Stimulated activated CD8-positive, alpha-beta memory T cell treated with anti-CD3 and anti-CD28 coated beads, Interleukin-4, amount 100 ng/mL, for 48 hours (primary cell): ENCODE measurements at regions not wholly inside any gene's neighbourhood (a gene's known extent, or its start where the extent isn't known, plus 50 kb on each side); places are given as distances from the start of the nearest gene placed in this dataset.
A peak's percentile ranks its signal among the peaks of the same experiment; 100 is the strongest.
"Not testable (repeated sequence)": the region's sequence is repeated elsewhere in the genome, so short reads cannot be mapped to it uniquely, and the experiment has no call there.

Experiments used
- DNase-seq: peaks from one replicate; pipeline ENCODE4 v3.0.0-alpha.2; 2020

DNA sequence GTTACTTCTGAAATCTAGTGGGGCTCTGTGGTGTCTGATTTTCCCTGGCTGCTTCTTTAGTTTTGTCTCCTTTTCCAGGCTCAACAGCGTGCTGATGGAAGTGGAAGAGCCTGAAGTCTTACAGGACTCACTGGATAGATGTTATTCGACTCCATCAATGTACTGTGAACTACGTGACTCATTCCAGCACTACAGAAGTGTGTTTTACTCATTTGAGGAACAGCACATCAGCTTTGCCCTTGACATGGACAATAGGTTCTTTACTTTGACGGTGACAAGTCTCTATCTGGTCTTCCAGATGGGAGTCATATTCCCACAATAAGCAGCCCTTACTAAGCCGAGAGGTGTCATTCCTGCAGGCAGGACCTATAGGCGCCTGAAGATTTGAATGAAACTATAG, 51.1 kb downstream of the NBPF8 start:
- DNase-seq, result not testable (repeated sequence)

DNA sequence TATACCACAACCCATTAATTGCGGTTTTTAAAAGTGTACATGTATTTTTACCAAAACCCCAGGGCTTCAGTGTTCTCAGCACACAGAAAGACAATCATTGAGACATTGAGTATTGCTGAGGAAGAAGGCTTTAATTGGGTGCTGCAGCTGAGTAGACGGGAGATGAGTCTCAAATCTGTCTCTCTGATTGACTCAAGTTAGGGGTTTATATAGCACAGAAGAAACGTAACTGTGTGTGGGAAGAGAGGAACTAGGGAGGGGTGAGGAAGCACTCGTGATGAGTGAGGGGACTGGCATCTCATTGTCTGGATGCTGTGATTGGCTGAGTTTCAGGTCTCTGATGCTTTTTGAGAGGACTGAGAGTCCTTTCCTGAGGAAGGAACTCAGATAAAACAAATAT, 62.8 kb downstream of the NBPF8 start:
- not testable (repeated sequence) for DNase-seq

DNA sequence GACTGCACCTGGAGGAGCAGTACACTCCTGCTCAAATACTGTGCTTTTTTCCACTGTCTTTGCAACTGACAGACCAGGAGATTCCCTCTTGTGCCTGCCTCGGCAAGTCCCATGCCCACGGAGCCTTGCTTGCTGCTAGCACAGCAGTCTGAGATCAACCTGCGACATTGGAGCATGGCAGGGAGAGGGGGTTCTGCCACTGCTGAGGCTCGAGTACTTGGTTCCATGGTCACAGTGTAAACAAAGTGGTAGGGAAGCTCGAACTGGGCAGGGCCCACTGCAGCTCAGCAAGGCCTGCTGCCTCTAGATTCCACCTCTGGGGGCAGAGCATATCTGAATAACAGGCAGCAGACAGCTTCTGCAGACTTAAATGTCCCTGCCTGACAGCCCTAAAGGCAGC, 63.6 kb downstream of the NBPF8 start:
- not testable (repeated sequence) for DNase-seq

DNA sequence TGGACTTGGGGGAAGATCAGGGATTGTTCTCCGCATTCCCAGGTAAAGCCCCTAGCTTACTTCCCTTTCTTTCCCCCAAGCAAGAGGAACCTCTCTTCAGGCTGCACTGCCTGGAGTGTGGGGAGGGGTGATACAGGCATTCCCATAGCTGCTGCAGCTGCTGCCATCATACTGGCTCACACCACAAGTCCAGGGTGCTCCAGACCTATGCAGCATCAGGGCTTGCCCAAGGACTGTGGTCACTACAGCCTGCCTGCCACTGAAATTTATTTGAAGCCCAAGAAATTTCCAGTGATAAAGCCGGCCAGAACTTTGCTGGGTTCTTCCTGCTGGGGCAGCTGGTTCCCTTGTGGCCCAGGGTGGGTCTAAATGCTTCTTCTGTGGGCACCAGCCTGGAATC, 72.7 kb downstream of the NBPF8 start:
- DNase-seq, result not testable (repeated sequence)

DNA sequence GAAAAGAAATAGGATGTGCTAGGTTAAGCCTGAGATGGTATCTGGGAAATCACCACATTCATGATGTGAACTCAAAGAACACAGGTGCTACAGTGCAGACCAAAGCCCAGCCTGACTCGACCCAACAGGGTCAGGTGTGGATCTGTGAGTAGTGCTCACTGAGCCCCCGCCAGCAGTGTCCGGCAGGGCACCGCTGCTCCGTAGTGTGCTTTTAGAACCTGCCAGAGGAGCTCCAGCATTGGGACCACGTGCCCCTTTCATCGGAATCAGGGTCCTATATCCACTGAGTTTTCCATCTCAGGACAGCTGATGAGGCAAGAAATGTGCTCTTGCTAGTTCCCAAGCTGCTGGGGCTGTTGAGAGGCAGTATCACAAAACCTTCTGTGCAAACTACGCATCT, 74.4 kb downstream of the NBPF8 start:
- not testable (repeated sequence) for DNase-seq

DNA sequence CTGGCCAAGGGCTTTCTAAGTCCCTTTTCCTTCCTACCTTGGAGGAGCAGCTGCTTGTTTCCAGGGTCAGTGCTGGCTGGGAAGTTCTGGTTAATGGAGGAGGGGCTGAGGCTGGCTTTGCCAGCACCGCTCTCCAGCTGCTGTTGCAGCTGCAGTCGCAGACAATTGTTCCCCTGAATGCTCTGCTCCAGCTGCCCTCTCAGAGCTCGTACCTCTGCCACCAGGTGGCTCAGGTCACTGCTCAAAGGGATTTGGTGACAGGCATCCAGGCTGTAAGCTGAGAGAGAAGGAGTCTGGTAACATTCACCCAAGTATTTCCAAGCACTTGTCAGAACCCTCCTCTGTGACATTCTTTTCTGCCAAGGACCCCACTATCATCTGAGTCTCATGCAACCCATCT, 82.3 kb downstream of the NBPF8 start:
- not testable (repeated sequence) for DNase-seq

DNA sequence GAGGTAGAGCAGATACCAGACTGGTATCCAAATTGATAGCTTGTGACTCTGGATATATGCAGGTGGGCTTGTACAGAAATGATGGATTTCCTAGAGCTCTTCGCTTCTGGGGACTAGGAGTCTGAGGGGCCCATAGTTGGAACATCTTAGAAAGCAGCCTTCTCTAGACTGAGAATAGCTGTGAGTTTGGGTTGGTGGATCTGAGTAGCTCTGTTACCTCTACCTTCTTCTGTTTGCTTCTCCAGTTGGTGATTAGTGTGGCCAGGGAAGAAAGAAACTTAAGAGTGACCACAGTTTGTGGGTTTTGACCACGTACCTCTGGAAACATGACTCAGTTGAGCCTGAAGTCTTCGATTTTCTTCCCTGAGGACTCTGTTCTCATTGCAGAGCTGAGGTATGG, 88.4 kb downstream of the NBPF8 start:
- DNase-seq, result not testable (repeated sequence)

DNA sequence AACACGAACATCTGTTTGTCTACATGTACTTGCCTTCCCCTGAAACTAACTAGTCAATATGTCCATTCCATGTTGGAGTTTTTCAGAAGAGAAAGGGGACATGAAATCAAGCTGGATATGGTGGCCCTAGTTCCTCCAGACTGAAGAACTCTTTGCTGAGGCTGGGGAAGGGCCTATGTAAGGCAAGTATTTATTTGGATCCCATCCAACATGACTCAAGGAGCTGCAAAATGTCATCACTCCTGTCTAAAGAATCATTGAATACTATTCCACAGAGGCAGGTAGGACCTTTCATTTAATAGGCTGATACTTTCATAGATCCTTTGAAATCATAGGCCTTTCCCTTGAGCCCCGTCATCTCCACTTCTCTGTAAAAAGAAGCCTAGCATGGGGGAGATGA, 91.5 kb downstream of the NBPF8 start:
- not testable (repeated sequence) for DNase-seq

DNA sequence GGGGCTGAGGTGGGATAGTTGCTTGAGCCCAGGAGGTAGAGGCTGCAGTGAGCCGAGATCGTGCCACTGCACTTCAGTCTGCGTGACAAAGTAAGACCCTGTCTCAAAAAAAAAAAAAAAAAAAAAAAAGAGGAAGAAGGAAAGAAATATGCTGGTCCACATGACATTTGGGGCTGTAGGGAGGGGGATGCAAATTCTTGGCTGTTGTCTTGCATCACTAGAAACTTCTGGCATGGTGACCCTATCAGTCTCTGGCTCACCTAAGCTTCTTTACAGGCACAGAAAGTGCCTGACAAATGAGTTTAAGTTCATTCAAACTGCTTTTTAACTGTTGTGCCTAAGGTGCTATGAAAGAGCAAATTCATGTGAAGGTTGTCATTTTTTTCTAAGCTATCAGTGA, 93.5 kb downstream of the NBPF8 start:
- DNase-seq, result not testable (repeated sequence)

DNA sequence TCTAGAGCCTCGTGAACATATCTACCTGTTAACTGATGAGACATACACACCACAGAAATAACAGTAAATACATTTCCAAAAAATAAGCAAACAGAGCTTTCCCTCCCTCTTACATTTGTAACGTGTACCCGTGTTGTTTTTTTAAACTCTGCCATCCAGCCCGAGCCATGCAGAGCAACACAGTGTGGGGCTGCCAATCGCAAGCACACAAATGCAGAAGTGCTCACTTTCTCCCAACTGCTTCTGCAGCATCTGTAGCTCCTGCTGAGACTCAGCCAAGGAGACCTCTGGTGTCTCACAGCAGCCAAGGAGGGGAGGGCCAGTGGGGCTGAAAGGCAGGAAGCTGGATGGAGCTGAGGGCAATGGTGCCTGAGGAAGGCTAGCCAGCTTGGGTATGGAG, 94.4 kb downstream of the NBPF8 start:
- DNase-seq, result not testable (repeated sequence)

DNA sequence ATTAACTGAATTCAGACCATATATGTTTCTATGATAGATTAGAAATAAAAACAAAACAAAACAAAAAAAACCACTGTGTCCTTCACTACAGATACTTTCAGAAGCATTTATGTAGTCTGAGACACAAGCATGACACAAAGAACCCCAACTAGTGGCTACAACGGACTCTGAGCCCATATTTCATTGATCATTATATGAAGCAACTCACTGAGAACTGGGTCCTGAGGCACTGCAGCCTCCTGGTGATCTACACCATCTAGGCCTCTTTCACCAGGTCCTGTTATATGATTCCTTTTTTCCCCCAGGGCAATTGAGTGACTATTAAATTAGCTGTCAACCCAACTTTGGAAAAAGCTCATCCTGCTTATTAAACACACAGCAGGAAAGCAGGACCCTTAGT, 98.3 kb downstream of the NBPF8 start:
- not testable (repeated sequence) for DNase-seq

DNA sequence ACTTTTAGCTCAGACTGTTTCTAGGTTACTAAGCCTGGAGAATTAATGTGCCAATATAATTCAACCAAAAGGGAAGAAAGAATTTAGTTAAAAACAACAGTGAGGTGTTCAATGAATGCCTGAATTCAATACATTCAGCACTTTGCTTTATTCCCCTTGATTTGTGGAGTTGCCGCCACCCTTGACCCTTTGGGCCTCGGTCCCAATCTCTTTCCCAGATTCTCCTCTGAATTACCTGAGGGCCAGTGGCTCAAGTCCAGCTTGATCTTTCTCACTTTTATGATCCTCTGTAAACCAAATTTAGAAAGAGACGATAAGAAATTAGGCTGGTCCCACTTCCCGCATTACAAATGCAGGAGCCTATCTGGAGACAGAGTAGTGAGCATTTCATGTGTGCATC, 98.7 kb downstream of the NBPF8 start:
- not testable (repeated sequence) for DNase-seq

DNA sequence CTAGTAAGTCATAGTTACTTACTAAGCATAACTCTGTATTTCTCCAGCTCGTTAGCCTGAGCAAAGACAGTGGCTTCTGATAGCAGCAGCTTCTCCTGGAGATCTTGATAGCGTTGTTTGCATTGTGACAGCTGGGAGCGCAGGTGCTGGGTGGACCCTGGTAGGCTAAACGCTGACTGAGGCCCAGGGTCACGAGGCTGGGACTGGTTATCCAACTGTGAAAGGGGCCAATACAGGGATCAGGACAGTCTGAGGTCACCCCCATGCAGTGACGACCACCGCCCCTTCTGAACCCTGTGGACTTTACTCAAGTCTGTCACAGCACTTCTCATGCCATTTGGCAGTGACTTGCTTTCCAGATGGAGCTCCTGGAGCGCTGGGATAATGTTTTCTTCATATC, 104.4 kb downstream of the NBPF8 start:
- not testable (repeated sequence) for DNase-seq

DNA sequence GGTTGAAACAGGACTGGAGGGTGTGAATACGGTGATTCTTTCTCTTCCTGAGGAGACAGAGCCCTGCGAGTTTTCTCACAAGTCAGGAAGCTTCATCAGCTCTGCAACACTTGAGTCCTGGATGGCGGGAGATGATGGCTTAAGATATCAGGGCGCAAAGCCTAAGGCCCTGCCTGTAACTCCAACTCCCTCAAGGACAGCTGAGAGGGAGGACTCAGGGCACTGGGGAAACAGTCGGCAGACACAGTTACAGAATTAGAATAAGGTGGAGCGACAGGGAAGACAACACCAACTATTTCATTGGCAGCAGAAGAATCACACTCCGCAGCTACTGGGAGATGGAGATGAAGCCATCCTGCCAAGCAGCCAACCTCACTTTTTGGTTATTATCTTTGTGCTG, 109.6 kb downstream of the NBPF8 start:
- DNase-seq, result not testable (repeated sequence)

DNA sequence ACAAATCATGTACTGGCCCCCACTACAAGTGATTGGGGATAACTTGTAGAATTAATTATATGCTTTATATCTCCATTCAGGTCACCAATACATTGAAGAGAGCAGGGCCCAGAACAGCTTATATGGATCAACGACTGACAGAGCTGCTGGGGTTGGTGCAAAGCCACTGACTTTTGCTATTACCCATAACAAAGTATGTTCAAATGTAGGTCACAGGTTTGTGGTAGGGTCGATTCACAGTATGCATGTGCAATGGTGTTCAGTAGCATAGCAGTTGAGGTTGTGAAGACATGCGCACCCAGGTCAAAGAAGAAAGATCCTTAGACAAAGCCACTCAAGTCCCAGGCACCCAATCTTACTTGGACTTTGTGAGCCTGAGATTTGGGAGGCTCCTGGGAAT, 110.6 kb downstream of the NBPF8 start:
- not testable (repeated sequence) for DNase-seq

DNA sequence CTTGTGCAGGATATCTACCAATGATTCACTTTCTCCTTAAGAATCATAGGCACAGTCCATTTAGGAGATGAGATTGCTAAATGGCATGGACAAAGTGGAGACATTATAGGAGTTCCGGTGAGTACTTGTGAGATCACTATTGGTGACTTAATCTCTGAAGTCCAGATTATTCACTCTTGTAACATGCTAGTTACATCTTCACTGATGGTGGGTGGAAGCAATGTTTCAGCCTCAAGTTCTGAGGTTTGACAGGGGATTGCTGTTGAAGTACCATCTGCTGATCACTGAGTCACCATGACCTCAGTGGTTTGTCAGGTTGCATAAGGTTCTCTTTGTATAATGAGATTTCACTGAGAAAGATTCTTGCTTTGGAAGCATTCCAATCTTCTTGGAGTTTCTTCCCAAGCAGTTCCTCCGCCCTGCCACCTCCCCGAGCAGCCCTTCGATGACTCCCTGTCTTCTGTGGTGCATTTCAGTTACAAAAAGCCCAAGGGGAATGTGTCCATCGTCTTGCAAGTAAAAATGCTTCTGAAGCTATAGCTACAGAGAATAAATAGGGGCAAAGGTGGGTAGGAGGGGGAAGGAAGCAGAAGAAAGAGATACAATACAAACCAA, 114.7 kb downstream of the NBPF8 start:
- DNase-seq, result not testable (repeated sequence)

DNA sequence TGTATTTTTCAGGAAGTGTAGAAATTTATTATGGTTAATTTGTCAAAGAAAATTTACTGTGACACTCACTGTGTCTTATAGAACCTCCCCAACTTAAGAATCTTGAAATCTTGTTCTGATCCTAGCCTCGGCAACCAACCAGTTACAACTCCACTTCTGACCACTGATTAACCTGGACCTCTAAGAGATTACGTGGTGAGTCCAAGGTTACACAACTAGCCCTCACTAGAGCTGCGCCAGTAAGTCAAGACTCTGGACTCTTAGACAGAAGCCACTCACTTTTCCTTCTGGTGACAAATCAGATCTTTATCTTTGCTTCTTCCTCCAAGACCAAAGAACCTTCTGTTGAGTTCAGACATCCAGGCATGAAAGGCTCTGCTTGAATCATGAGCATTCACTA, 116.6 kb downstream of the NBPF8 start:
- not testable (repeated sequence) for DNase-seq

DNA sequence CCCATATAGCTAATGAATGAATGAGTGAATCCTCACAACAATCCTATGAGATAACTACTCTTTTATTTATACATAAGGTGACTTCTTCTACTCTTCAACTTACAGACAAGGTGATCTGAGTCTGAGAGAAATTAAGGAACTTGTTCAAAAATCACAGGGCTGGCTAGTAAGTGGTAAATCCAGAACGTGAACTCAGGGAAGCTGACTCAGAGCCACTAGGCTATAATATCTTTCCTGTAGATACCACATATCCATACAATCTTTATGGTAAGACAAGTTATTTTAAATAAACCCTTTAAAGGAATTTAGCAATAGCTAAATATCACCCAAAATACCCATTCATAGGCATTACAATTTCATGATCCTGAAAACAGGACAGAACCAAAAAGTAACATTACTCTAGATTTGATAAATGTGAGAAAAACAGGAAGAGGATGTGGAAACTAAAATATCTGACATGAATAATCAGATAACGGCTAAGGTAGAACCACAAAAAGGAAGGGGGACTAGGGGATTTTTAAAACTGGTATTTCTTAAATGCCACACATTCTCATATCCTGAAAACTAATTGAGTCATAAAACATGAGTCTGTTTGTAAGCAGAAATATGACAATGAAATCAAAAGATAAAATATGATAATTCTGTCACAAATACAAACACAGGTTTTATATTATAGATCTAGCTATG, 119.7 kb downstream of the NBPF8 start:
- not testable (repeated sequence) for DNase-seq

DNA sequence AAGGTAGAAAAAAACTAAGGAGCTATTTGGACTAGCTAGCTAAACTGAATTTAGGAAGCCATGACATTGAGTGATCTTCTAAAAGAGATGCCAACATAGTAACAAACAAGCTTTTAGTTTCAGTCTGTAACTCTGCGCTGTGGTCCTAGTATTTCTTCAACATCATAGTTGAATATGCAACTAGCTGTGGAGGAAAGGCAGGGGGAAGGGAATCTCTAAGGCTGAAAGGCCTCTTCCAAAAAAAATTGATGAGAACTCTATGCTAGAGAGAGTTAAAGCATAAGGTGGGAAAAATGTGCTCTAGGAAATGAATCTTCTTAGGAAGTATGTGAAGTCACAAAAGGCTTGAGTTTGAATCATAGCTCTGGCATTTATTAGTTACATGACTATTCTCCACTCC, 120.2 kb downstream of the NBPF8 start:
- DNase-seq, result not testable (repeated sequence)

DNA sequence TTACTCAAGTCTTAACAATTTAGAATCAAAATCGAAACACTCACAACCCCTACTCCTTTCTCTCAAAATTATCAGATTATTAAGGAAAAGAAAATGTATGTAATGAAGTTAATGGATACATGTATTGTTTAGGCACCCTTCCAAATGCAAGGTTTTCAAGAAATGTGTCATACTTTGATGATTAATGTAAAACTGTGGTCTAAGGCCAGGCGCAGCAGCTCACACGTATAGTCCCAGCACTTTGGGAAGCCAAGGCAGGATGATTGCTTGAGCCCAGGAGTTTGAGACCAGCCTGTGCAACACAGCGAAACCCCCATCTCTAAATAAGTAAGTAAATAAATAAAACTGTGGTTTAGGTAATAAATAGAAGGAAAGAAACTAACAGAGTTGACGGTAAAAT, 126.6 kb downstream of the NBPF8 start:
- DNase-seq, result not testable (repeated sequence)

DNA sequence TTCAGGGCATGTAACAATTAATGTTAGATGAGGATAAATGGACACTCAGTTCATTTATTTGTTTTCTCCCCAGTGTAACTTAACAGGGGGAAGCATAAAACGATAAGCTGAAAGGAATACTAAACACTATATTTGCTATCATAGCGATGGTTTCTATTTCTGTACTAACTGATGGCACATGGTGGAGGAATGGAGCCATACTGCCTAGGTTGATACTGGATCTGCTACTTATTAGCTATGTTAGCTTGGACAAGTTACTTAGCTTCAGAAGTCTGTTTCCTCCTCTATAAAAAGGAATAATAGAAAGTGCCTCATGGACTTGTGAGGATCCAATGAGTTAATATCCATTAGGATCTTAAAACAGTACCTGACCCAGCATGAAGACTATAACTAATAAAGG, 127.5 kb downstream of the NBPF8 start:
- DNase-seq, result not testable (repeated sequence)

DNA sequence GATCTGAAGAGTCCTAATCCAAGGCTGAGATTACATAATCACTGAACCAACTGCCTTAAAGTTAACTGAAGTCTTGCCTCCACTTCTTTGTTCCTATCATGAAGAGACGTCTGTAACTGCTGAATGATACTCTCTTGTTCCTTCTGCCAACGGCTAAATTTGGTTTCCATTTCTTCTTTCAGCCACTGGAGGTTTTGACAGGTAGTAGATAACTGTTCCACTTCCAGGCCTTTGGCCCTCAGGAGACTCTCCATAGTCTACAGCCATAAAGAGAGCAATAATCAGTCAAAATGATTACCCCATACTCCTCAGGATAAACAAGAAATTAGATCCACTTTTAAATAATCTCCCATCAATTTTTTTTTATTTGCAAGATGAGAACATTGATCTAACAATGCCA, 128.1 kb downstream of the NBPF8 start:
- not testable (repeated sequence) for DNase-seq

DNA sequence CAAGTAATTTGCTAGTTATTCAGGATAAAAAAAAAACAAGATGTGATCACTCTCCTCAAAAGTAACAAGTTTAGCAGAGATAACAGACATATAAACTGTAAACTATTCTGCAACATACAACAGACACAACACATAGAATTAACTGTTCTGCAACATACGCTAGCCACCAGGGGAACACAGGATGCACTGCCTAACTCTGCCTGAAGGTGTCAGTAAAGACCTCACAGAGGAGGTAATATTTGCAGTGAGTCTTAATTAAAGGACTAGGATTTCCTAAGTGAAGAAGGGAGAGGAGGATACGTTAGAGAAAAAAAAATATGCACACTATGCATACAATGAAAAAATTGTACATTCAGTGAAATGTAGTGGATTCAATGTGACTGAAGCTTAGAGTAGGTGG, 129.6 kb downstream of the NBPF8 start:
- DNase-seq, result peak; percentile 88

DNA sequence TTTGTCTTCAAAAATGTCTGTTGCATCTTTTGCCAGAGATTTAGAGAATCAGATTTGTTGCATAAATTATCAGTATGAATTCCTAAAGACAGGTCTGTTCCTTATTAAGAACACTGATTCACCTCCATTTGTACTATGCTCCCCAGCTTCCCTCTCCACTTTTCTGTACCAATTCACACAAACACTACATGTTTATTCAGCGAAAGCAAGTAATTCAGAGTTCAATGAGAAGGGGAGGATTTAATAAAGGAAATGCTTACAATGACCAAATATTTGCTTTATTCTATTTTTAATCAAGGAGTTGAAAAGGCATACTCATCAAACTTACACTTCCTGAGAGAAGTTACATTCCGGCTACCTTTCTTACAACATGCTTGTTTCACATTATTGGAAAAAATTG, 135.5 kb downstream of the NBPF8 start:
- DNase-seq, result not testable (repeated sequence)

DNA sequence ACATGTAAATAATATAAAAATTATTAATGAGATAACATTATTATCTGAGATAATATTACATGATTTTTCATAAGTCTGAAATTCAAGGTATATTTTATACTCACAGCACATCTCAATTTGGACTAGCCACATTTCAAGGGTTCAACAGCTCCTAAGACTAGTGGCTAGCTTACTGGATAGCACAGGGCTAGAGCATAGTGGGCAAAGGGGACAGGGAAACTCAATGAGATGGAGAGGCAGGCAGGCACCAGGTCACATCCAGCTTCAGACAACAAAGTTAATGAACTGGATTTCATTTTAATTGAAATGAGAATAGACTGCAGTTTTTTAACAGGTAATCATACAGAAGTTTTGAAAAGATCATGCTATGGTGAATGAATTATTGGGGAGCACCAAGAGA, 137.4 kb downstream of the NBPF8 start:
- DNase-seq, result not testable (repeated sequence)
